Body of pancreas (tissue), 4 donors: ENCODE measurements at regions not wholly inside any gene's neighbourhood (a gene's known extent, or its start where the extent isn't known, plus 50 kb on each side); places are given as distances from the start of the nearest gene placed in this dataset.

ENCODE experiments used
- CTCF ChIP-seq, 7 experiments: fragments of 450-650 bp in 4 of 7; fragments of 200-600 bp in 3 of 7; sonication (generic) in 3 of 7; IDR thresholded peaks; one replicate each; pipeline ENCODE4 v1.5.1; 2016 to 2019; ENCODE audit warnings: antibody characterized with exemption in 7 of 7
- POLR2A ChIP-seq, 3 donors: fragments of 450-650 bp; IDR thresholded peaks; one replicate each; pipeline ENCODE4 v1.6.1; 2016; ENCODE audit warnings: antibody characterized with exemption in 3 of 3, mild to moderate bottlenecking in 2 of 3

GRCh38 chr21:15968776-15969310, 239.1 kb downstream of the USP25 start:
- TF ChIP-seq POLR2A (IDR thresholded peaks at IDR 0.05) (no peak), CTCF (IDR thresholded peaks at IDR 0.05) (no peak)
